Nephron progenitor cell (in vitro differentiated cells): ENCODE measurements at regions not wholly inside any gene's neighbourhood (a gene's known extent, or its start where the extent isn't known, plus 50 kb on each side); places are given as distances from the start of the nearest gene placed in this dataset.

Experiments used
- DNase-seq: peaks from one replicate; pipeline ENCODE4 v3.0.0; 2021
- H3K27ac Mint-ChIP-seq: 2 replicates; pipeline ENCODE4 v1.8.0; 2021; ENCODE audit warnings: mild to moderate bottlenecking, moderate library complexity, mixed read lengths
- H3K27me3 Mint-ChIP-seq: 2 replicates; pipeline ENCODE4 v1.8.0; 2021; ENCODE audit warnings: mild to moderate bottlenecking, low read depth, mixed read lengths; ENCODE audit not compliant: poor library complexity
- H3K36me3 Mint-ChIP-seq: 2 replicates; pipeline ENCODE4 v1.8.0; 2021; ENCODE audit warnings: low read depth, mixed read lengths
- H3K4me1 Mint-ChIP-seq: 2 replicates; pipeline ENCODE4 v1.8.0; 2021; ENCODE audit warnings: mixed read lengths
- H3K4me3 Mint-ChIP-seq: 2 replicates; pipeline ENCODE4 v1.8.0; 2021; ENCODE audit warnings: mild to moderate bottlenecking, moderate library complexity, mixed read lengths
- H3K9me3 Mint-ChIP-seq: 2 replicates; pipeline ENCODE4 v1.8.0; 2021; ENCODE audit warnings: mild to moderate bottlenecking, moderate library complexity, mixed read lengths
- CTCF ChIP-seq: fragments of 200-600 bp; sonication (generic); IDR thresholded peaks from 2 replicates; pipeline ENCODE4 v1.5.0; 2021; ENCODE audit warnings: antibody characterized with exemption

DNA sequence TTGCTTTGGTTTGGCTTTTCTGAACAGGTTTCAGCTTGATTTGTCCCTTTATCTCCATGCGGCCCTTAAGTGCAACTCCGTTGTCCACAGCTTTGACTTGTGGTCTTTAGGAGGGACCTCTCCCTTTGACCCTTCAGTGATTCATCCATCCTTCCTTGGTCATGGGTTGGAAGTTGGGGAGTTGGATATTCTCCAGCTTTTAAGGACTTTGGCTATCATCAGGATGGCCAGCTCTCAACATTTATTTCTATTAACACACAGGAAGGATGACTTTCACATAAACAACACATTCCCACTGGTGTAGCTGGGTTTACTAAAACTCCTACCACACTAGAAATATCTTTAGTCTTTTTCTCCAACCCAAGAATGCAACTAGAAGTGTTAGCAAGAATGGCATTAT lies 50.9 kb upstream of the E2F7 start:
- no peak for TF ChIP-seq CTCF
- H3K4me1 Mint-ChIP-seq, result no peaks in the 10 kb centered on the region
- H3K9me3 Mint-ChIP-seq, result peaks cover 4% of the 10 kb centered on the region
- no peak for DNase-seq
- no peaks in the 10 kb centered on the region for H3K36me3 Mint-ChIP-seq
- no peak overlapping the region for H3K4me3 Mint-ChIP-seq
- peaks cover 1% of the 10 kb centered on the region for H3K27me3 Mint-ChIP-seq
- H3K27ac Mint-ChIP-seq, result no peak overlapping the region

DNA sequence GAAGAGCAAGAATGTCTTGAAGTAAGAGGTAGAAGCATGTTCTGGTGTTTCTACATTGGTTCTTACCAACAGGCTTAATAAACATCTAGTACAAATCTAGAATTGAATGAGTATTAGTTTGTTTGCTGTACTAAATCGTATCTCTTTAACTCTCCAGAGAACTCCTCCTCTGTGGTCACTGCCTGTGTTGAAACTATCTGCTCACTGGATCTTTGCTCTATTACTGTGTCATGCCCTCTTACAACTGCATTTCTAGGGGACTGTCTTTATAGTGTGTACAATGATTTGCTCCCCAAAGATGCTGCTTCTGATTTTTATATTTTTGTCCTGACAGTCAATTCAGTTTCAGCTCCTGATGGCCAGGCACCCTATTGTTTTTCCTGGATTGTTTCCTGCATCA lies 50.1 kb upstream of the E2F7 start:
- peaks cover 2% of the 10 kb centered on the region for H3K27me3 Mint-ChIP-seq
- H3K27ac Mint-ChIP-seq, result no peak overlapping the region

More for the DNA sequence above, 50.1 kb upstream of the E2F7 start:
- H3K9me3 Mint-ChIP-seq, result peaks cover 10% of the 10 kb centered on the region
- DNase-seq, result no peak
- no peak for TF ChIP-seq CTCF
- no peaks in the 10 kb centered on the region for H3K36me3 Mint-ChIP-seq
- no peak overlapping the region for H3K4me3 Mint-ChIP-seq
- no peaks in the 10 kb centered on the region for H3K4me1 Mint-ChIP-seq
